HT1080 (cell line): ENCODE measurements at regions not wholly inside any gene's neighbourhood (a gene's known extent, or its start where the extent isn't known, plus 50 kb on each side); places are given as distances from the start of the nearest gene placed in this dataset.
"Not testable (repeated sequence)": the region's sequence is repeated elsewhere in the genome, so short reads cannot be mapped to it uniquely, and the experiment has no call there.

Source experiments
- DNase-seq: peaks from one replicate; pipeline ENCODE4 v3.0.0-alpha.2; 2015; ENCODE audit warnings: low read depth

GRCh38 chr12:58069268-58069963 lies 128.0 kb downstream of the ATP23 start:
- DNase-seq, result no peak

GRCh38 chr12:58071994-58072393 lies 130.6 kb downstream of the ATP23 start:
- DNase-seq, result no peak

GRCh38 chr12:58074259-58074658 lies 132.9 kb downstream of the ATP23 start:
- no peak for DNase-seq

GRCh38 chr12:58079806-58080205 lies 138.4 kb downstream of the ATP23 start:
- no peak for DNase-seq

- DNase-seq, result no peak
Measured at GRCh38 chr12:58081488-58081887, 140.1 kb downstream of the ATP23 start.

GRCh38 chr12:58082996-58083395 lies 141.6 kb downstream of the ATP23 start:
- DNase-seq, result no peak

GRCh38 chr12:58086006-58086405 lies 144.6 kb downstream of the ATP23 start:
- DNase-seq, result no peak

- no peak for DNase-seq
Measured at GRCh38 chr12:58086930-58087329, 145.6 kb downstream of the ATP23 start.

GRCh38 chr12:58087423-58088127 lies 146.2 kb downstream of the ATP23 start:
- peak; percentile 37 for DNase-seq

GRCh38 chr12:58089588-58089987 lies 148.2 kb downstream of the ATP23 start:
- no peak for DNase-seq

- DNase-seq, result no peak
Measured at GRCh38 chr12:58090685-58091084, 149.3 kb downstream of the ATP23 start.

- no peak for DNase-seq
Measured at GRCh38 chr12:58095002-58095401, 153.6 kb downstream of the ATP23 start.

GRCh38 chr12:58097741-58098140 lies 156.4 kb downstream of the ATP23 start:
- DNase-seq, result no peak

GRCh38 chr12:58099476-58099875 lies 158.1 kb downstream of the ATP23 start:
- no peak for DNase-seq

- DNase-seq, result no peak
Measured at GRCh38 chr12:58104351-58104755, 163.0 kb downstream of the ATP23 start.

- no peak for DNase-seq
Measured at GRCh38 chr12:58105225-58106119, 164.1 kb downstream of the ATP23 start.

GRCh38 chr12:58106195-58106594 lies 164.8 kb downstream of the ATP23 start:
- DNase-seq, result no peak

GRCh38 chr12:58117201-58117600 lies 175.8 kb downstream of the ATP23 start:
- peak; percentile 10 for DNase-seq

GRCh38 chr12:58117667-58118066 lies 176.3 kb downstream of the ATP23 start:
- DNase-seq, result no peak

GRCh38 chr12:58125761-58126160 lies 184.4 kb downstream of the ATP23 start:
- not testable (repeated sequence) for DNase-seq

GRCh38 chr12:58131986-58132755 lies 190.8 kb downstream of the ATP23 start:
- no peak for DNase-seq
